ENCODE measurements at regions not wholly inside any gene's neighbourhood (a gene's known extent, or its start where the extent isn't known, plus 50 kb on each side); places are given as distances from the start of the nearest gene placed in this dataset.

GRCh38 chr5:38051711-38052511 lies 206.4 kb upstream of the EGFLAM start:
- no peak overlapping the region for H4K8ac ChIP-seq (ENCODE audit: low read depth in 2 of 2, low read length in 2 of 2)
- TF ChIP-seq MAFK (IDR thresholded peaks at IDR 0.05; ENCODE audit: low read depth, low read length), result peak; percentile 55
- no peak for TF ChIP-seq ELK1 (IDR thresholded peaks at IDR 0.05; ENCODE audit: borderline replicate concordance, low read depth, low read length)
- no peaks in the 10 kb centered on the region for H3K9me3 ChIP-seq (ENCODE audit: control insufficient read depth, insufficient read depth, low read length)
- H3K56ac ChIP-seq (ENCODE audit: extremely low read depth, insufficient read depth, low read length), result no peak overlapping the region
- peaks cover 13% of the 10 kb centered on the region for H3K27me3 ChIP-seq (ENCODE audit: control insufficient read depth, insufficient read depth, low read length)
- no peak overlapping the region for H3K23ac ChIP-seq (ENCODE audit: low read depth, low read length)
- no peaks in the 10 kb centered on the region for H3K4me1 ChIP-seq (ENCODE audit: control insufficient read depth, insufficient read depth, low read length)
- H4K5ac ChIP-seq (ENCODE audit: low read depth, low read length), result no peak overlapping the region
- dilution Hi-C loops (cut with HindIII; ENCODE audit: low sequenced_read_pairs, unreplicated experiment), result no loop called here
- no peak overlapping the region for H3K9ac ChIP-seq (ENCODE audit: low read depth, low read length)
- no peak overlapping the region for H2BK20ac ChIP-seq (ENCODE audit: low read depth, low read length)
- no peaks in the 10 kb centered on the region for H3K9me1 ChIP-seq (ENCODE audit: insufficient read depth, low read length)
- H3K36me3 ChIP-seq (ENCODE audit: control insufficient read depth, insufficient read depth, low read length), result no peaks in the 10 kb centered on the region
- POLR2A ChIA-PET (ENCODE audit: unreplicated experiment), result no interaction called here
- no TSS peak for BruUV-seq (replicated peaks)
- no peak for ATAC-seq (ENCODE audit: low read depth)
- no peak overlapping the region for H2BK5ac ChIP-seq (ENCODE audit: low read depth, low read length, poor library complexity, severe bottlenecking)
- no peak overlapping the region for H3K4ac ChIP-seq (ENCODE audit: low read depth, low read length)
- no peak overlapping the region for H3K14ac ChIP-seq (replicated peaks; ENCODE audit: low read depth, low read length)
- H3K4me3 ChIP-seq (ENCODE audit: insufficient read depth, low read depth, low read length), result no peak overlapping the region
- no peaks in the 10 kb centered on the region for H4K20me1 ChIP-seq (ENCODE audit: insufficient read depth, low read length)
- no peak overlapping the region for H3K4me2 ChIP-seq (ENCODE audit: low read depth, low read length)
- H3K27ac ChIP-seq (ENCODE audit: insufficient read depth, low read length), result no peak overlapping the region
- WGBS, 2 experiments (ENCODE audit: extremely low coverage in 2 of 2, insufficient read length in 1 of 2), result 53% methylated on average over 2 of the region's 12 CpGs; no CpG with 5 or more reads in 1 of the 2 experiments
- DNase-seq, result no peak
- no peak overlapping the region for H3K18ac ChIP-seq (ENCODE audit: low read depth, low read length)
- in situ Hi-C loops (cut with MboI; ENCODE audit: low sequenced_read_pairs), result no loop called here
- no peak overlapping the region for H2BK15ac ChIP-seq (ENCODE audit: low read depth, low read length)
- no peaks in the 10 kb centered on the region for H3K79me1 ChIP-seq (ENCODE audit: low read depth in 1 of 2, low read length in 2 of 2)
- no peak overlapping the region for H2AK5ac ChIP-seq (ENCODE audit: low read depth, low read length)
- CTCF ChIA-PET, result no interaction called here
- no peak overlapping the region for H4K91ac ChIP-seq (ENCODE audit: insufficient read depth, low read depth, low read length)
- no peak overlapping the region for H2BK120ac ChIP-seq (ENCODE audit: low read depth, low read length)
- no peak overlapping the region for H2AK9ac ChIP-seq (replicated peaks; ENCODE audit: low read depth, low read length, poor library complexity)
- intact Hi-C loops (cut with micrococcal nuclease), result no loop called here
- H2AFZ ChIP-seq (replicated peaks; ENCODE audit: low read length, poor library complexity), result no peak overlapping the region
